Tibial artery (tissue), 4 donors: ENCODE measurements at regions not wholly inside any gene's neighbourhood (a gene's known extent, or its start where the extent isn't known, plus 50 kb on each side); places are given as distances from the start of the nearest gene placed in this dataset.

ENCODE experiments used
- DNase-seq, 2 donors: peaks; one replicate each; pipeline ENCODE4 v3.0.0-alpha.2; 2019
- H3K27ac ChIP-seq, 2 donors: fragments of 200-600 bp; sonication (generic) in 1 of 2; 1 replicate in 1 of 2; 2 replicates in 1 of 2; pipeline ENCODE4 v1.5.1; 2018 to 2019; ENCODE audit warnings: mild to moderate bottlenecking in 1 of 2
- H3K27me3 ChIP-seq, 2 donors: fragments of 200-600 bp; sonication (generic) in 1 of 2; one replicate each; pipeline versions ENCODE4 v1.5.1 to v1.6.0; 2016 to 2019
- H3K36me3 ChIP-seq, 3 donors: fragments of 200-600 bp; sonication (generic) in 2 of 3; one replicate each; pipeline ENCODE4 v1.5.1; 2016 to 2019; ENCODE audit warnings: mild to moderate bottlenecking in 2 of 3
- H3K4me1 ChIP-seq, 4 donors: fragments of 200-600 bp; sonication (generic) in 2 of 4; 1 replicate in 3 of 4; 2 replicates in 1 of 4; pipeline ENCODE4 v1.5.1; 2016 to 2019
- H3K4me3 ChIP-seq, 2 donors: fragments of 200-600 bp; sonication (generic) in 1 of 2; 1 replicate in 1 of 2; 2 replicates in 1 of 2; pipeline ENCODE4 v1.5.1; 2018 to 2019; ENCODE audit warnings: mild to moderate bottlenecking in 2 of 2
- H3K9me3 ChIP-seq, 3 donors: fragments of 200-600 bp; sonication (generic) in 1 of 3; one replicate each; pipeline ENCODE4 v1.5.1; 2016 to 2019
- intact Hi-C: fragments of 100-400 bp; cut with DNase I; formaldehyde crosslinking; loops from one replicate; pipeline ENCODE4 v1.15.0; 2023; ENCODE audit warnings: low total_unique reads
- TF ChIP-seq, protein P1 (sequence below), 2 experiments: fragments of 200-600 bp in 1 of 2; fragments of 450-650 bp in 1 of 2; IDR thresholded peaks; one replicate each; pipeline ENCODE4 v1.5.1; 2017 to 2019; ENCODE audit warnings: antibody characterized with exemption in 2 of 2, mild to moderate bottlenecking in 1 of 2, moderate library complexity in 1 of 2

- Histone ChIP-seq H3K4me1 (no peaks in the 10 kb centered on the region), H3K9me3 (no peaks in the 10 kb centered on the region), H3K36me3 (no peaks in the 10 kb centered on the region), H3K27me3 (no peaks in the 10 kb centered on the region), H3K4me3 (no peak overlapping the region), H3K27ac (no peak overlapping the region)
- no peak for DNase-seq
- intact Hi-C loops, result no loop called here
- TF ChIP-seq, protein P1, sequence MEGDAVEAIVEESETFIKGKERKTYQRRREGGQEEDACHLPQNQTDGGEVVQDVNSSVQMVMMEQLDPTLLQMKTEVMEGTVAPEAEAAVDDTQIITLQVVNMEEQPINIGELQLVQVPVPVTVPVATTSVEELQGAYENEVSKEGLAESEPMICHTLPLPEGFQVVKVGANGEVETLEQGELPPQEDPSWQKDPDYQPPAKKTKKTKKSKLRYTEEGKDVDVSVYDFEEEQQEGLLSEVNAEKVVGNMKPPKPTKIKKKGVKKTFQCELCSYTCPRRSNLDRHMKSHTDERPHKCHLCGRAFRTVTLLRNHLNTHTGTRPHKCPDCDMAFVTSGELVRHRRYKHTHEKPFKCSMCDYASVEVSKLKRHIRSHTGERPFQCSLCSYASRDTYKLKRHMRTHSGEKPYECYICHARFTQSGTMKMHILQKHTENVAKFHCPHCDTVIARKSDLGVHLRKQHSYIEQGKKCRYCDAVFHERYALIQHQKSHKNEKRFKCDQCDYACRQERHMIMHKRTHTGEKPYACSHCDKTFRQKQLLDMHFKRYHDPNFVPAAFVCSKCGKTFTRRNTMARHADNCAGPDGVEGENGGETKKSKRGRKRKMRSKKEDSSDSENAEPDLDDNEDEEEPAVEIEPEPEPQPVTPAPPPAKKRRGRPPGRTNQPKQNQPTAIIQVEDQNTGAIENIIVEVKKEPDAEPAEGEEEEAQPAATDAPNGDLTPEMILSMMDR (IDR thresholded peaks at IDR 0.05), result no peak
Observed at GRCh38 chr3:148428862-148429605, 268.7 kb upstream of the AGTR1 start.

- no peaks in the 10 kb centered on the region for H3K9me3 ChIP-seq
- TF ChIP-seq, protein P1 (IDR thresholded peaks at IDR 0.05), result no peak
- no peaks in the 10 kb centered on the region for H3K36me3 ChIP-seq
- H3K27me3 ChIP-seq, result no peaks in the 10 kb centered on the region
- H3K27ac ChIP-seq, result no peak overlapping the region
- no peak for DNase-seq
- H3K4me1 ChIP-seq, result no peaks in the 10 kb centered on the region
- H3K4me3 ChIP-seq, result no peak overlapping the region
- intact Hi-C loops, result no loop called here
Observed at GRCh38 chr3:148433665-148434064, 264.0 kb upstream of the AGTR1 start.

DNA sequence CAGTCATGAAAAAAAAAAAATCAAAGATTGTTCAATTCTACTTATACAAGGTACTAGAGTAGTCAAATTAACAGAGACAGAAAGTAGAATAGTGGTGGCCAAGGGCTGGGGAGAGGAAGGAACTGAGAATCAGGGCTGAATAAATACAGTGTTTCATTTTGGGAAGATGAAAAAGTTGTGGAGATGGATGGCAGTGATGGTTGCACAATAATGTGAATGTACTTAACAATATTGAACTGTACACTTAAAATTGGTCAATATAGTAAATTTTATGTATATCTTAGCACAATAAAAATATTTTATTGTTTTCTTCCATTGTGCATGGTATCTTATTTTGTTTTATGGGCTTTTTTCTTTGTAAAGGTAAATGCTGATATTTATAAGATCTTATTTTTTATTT lies 262.2 kb upstream of the AGTR1 start:
- no peaks in the 10 kb centered on the region for H3K9me3 ChIP-seq
- intact Hi-C loops, result no loop called here
- no peaks in the 10 kb centered on the region for H3K36me3 ChIP-seq
- H3K4me3 ChIP-seq, result no peak overlapping the region
- TF ChIP-seq, protein P1 (IDR thresholded peaks at IDR 0.05), result no peak
- H3K4me1 ChIP-seq, result no peaks in the 10 kb centered on the region
- no peaks in the 10 kb centered on the region for H3K27me3 ChIP-seq
- DNase-seq, result no peak
- H3K27ac ChIP-seq, result no peak overlapping the region

GRCh38 chr3:148439254-148439822 lies 258.4 kb upstream of the AGTR1 start:
- intact Hi-C loops, result no loop called here
- TF ChIP-seq, protein P1 (IDR thresholded peaks at IDR 0.05), result no peak
- Histone ChIP-seq H3K4me3 (no peak overlapping the region), H3K27me3 (no peaks in the 10 kb centered on the region), H3K4me1 (no peaks in the 10 kb centered on the region), H3K9me3 (no peaks in the 10 kb centered on the region), H3K36me3 (no peaks in the 10 kb centered on the region), H3K27ac (no peak overlapping the region)
- no peak for DNase-seq

DNA sequence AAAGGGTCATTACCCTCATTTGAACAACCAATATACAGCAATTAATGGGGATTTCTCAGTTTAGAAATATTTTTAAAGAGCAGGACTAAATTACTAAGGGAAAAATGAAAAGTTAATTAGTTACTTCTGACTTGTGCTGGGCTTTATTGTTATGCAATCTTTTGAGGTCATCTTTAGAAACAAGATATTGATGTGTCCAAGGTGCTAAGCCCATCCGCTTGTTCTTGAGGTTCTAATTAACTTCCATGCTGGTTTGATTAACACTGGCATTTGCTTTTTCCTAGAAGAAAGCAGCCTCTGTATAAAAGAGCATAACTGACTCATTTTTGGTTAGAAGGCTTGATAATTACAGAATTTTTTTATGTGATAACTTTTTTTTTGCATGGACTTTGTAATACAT lies 256.5 kb upstream of the AGTR1 start:
- TF ChIP-seq, protein P1 (IDR thresholded peaks at IDR 0.05), result no peak
- Histone ChIP-seq H3K4me3 (no peak overlapping the region), H3K27ac (no peak overlapping the region), H3K9me3 (no peaks in the 10 kb centered on the region), H3K4me1 (no peaks in the 10 kb centered on the region), H3K27me3 (no peaks in the 10 kb centered on the region), H3K36me3 (no peaks in the 10 kb centered on the region)
- intact Hi-C loops, result no loop called here
- no peak for DNase-seq
